PFSK-1 (cell line): ENCODE measurements at regions not wholly inside any gene's neighbourhood (a gene's known extent, or its start where the extent isn't known, plus 50 kb on each side); places are given as distances from the start of the nearest gene placed in this dataset.

Experiments used
- POLR2AphosphoS5 ChIP-seq: IDR thresholded peaks from 2 replicates; pipeline ENCODE4 v1.6.1; 2012; ENCODE audit warnings: low read depth, mild to moderate bottlenecking, control low read depth, low read length, moderate library complexity
- SIN3A ChIP-seq: IDR thresholded peaks from 2 replicates; pipeline ENCODE4 v1.6.1; 2012; ENCODE audit warnings: mild to moderate bottlenecking, low read length, moderate library complexity, borderline replicate concordance; ENCODE audit not compliant: insufficient read depth
- TAF1 ChIP-seq: IDR thresholded peaks from 2 replicates; pipeline ENCODE4 v1.6.1; 2012; ENCODE audit warnings: low read length, control low read depth, borderline replicate concordance; ENCODE audit not compliant: insufficient read depth

- TF ChIP-seq TAF1 (no peak), POLR2AphosphoS5 (no peak), SIN3A (no peak)
These were observed 527.6 kb upstream of the FANCL start for GRCh38 chr2:58768715-58769080.
